Mucosa of gallbladder (tissue), 1 donor: ENCODE measurements at regions not wholly inside any gene's neighbourhood (a gene's known extent, or its start where the extent isn't known, plus 50 kb on each side); places are given as distances from the start of the nearest gene placed in this dataset.

Experiments
- DNase-seq: peaks from one replicate; pipeline ENCODE4 v3.0.0-alpha.2; 2020; ENCODE audit warnings: low spot score
- donor health status: DM: no; HTN: no; CAD: no.

GRCh38 chr3:72460205-72461174 is 387.8 kb downstream of the SHQ1 start:
- DNase-seq: no peak

- no peak for DNase-seq
Measured at GRCh38 chr3:72459588-72459987, 388.7 kb downstream of the SHQ1 start.

- DNase-seq: peak; percentile 51
Measured at GRCh38 chr3:72458375-72458774, 389.9 kb downstream of the SHQ1 start.

GRCh38 chr3:72454441-72454840 is 393.8 kb downstream of the SHQ1 start:
- DNase-seq: no peak

- DNase-seq: no peak
Measured at GRCh38 chr3:72453706-72454105, 394.5 kb downstream of the SHQ1 start.

- DNase-seq: no peak
Measured at GRCh38 chr3:72452745-72453144, 395.5 kb downstream of the SHQ1 start.

- no peak for DNase-seq
Measured at GRCh38 chr3:72451841-72452240, 396.4 kb downstream of the SHQ1 start.

- no peak for DNase-seq
Measured at GRCh38 chr3:72449551-72449950, 398.7 kb downstream of the SHQ1 start.

- DNase-seq: no peak
Measured at GRCh38 chr3:72448858-72449257, 399.4 kb downstream of the SHQ1 start.

GRCh38 chr3:72448375-72448823 is 399.8 kb downstream of the SHQ1 start:
- DNase-seq: no peak

- DNase-seq: peak; percentile 94
Measured at GRCh38 chr3:72447059-72447946, 400.9 kb downstream of the SHQ1 start.

- DNase-seq: no peak
Measured at GRCh38 chr3:72446218-72447058, 401.8 kb downstream of the SHQ1 start, which contains the start of gene RYBP. Gene RYBP, minus strand, starts transcription at chr3:72446621.

GRCh38 chr3:72445827-72446217 is 402.4 kb downstream of the SHQ1 start:
- no peak for DNase-seq

- no peak for DNase-seq
Measured at GRCh38 chr3:72444656-72445223, 403.5 kb downstream of the SHQ1 start.

- DNase-seq: no peak
Measured at GRCh38 chr3:72442759-72443158, 405.5 kb downstream of the SHQ1 start.

GRCh38 chr3:72441284-72441994 is 406.8 kb downstream of the SHQ1 start:
- DNase-seq: no peak

GRCh38 chr3:72440491-72440890 is 407.8 kb downstream of the SHQ1 start:
- DNase-seq: no peak

- DNase-seq: no peak
Measured at GRCh38 chr3:72439321-72440183, 408.7 kb downstream of the SHQ1 start.

GRCh38 chr3:72437661-72438406 is 410.4 kb downstream of the SHQ1 start:
- no peak for DNase-seq
